WTC11 (cell line): ENCODE measurements at regions not wholly inside any gene's neighbourhood (a gene's known extent, or its start where the extent isn't known, plus 50 kb on each side); places are given as distances from the start of the nearest gene placed in this dataset.
A peak's percentile ranks its signal among the peaks of the same experiment; 100 is the strongest.

Experiments
- ATAC-seq: fragments of 200-7000 bp; cut with Tn5 transposase; 2 replicates; pipeline ENCODE4 v1.10.0; 2021; ENCODE audit warnings: mild to moderate bottlenecking, moderate library complexity
- CTCF ChIA-PET: fragments of 300-600 bp; sonication (Branson Sonifier 250); formaldehyde crosslinking; loops from one replicate; lab custom pipeline; 2021; ENCODE audit warnings: antibody characterized with exemption; lab: Charles Lee
- POLR2A ChIA-PET: fragments of 350-600 bp; sonication (Branson Sonifier 250); formaldehyde crosslinking; loops from one replicate; lab custom pipeline; 2021; ENCODE audit warnings: antibody characterized with exemption; lab: Charles Lee
- DNase-seq: peaks from one replicate; pipeline ENCODE4 v3.0.0; 2021; ENCODE audit warnings: low spot score
- H3K27ac Mint-ChIP-seq: 2 replicates; pipeline ENCODE4 v1.8.0; 2021; ENCODE audit warnings: mixed read lengths
- H3K27me3 Mint-ChIP-seq: 2 replicates; pipeline ENCODE4 v1.8.0; 2021; ENCODE audit warnings: low read depth, mild to moderate bottlenecking, moderate library complexity, mixed read lengths
- H3K36me3 Mint-ChIP-seq: 2 replicates; pipeline ENCODE4 v1.8.0; 2021; ENCODE audit warnings: mixed read lengths
- H3K4me1 Mint-ChIP-seq: 2 replicates; pipeline ENCODE4 v1.8.0; 2022; ENCODE audit warnings: mixed read lengths
- H3K4me3 Mint-ChIP-seq: 2 replicates; pipeline ENCODE4 v1.8.0; 2021; ENCODE audit warnings: mild to moderate bottlenecking, moderate library complexity, mixed read lengths
- H3K9me3 Mint-ChIP-seq: 2 replicates; pipeline ENCODE4 v1.8.0; 2021; ENCODE audit warnings: mixed read lengths
- CDX4 ChIP-seq: fragments of 250-450 bp; sonication (Bioruptor Pico); IDR thresholded peaks from 2 replicates; pipeline ENCODE4 v1.9.0; 2021; ENCODE audit warnings: moderate library complexity, mild to moderate bottlenecking, inconsistent platforms, borderline replicate concordance
- ELF4 ChIP-seq: sonication (generic); formaldehyde crosslinking; IDR thresholded peaks from 2 replicates; pipeline ENCODE4 v1.8.1; 2022; ENCODE audit warnings: low read depth, mild to moderate bottlenecking, moderate library complexity, missing genetic modification reagents
- FOXJ3 ChIP-seq: sonication (generic); formaldehyde crosslinking; IDR thresholded peaks from 2 replicates; pipeline ENCODE4 v1.9.0; 2021; ENCODE audit warnings: missing genetic modification reagents, mild to moderate bottlenecking, borderline replicate concordance
- FOXP1 ChIP-seq: sonication (generic); formaldehyde crosslinking; IDR thresholded peaks from 2 replicates; pipeline ENCODE4 v1.8.0; 2022; ENCODE audit warnings: missing genetic modification reagents, mild to moderate bottlenecking, moderate library complexity, borderline replicate concordance
- IRF2 ChIP-seq: sonication (generic); formaldehyde crosslinking; IDR thresholded peaks from 2 replicates; pipeline ENCODE4 v1.8.0; 2022; ENCODE audit warnings: low read depth, missing genetic modification reagents, borderline replicate concordance
- NFE2L1 ChIP-seq: sonication (generic); formaldehyde crosslinking; IDR thresholded peaks from 2 replicates; pipeline ENCODE4 v1.8.1; 2023; ENCODE audit warnings: missing genetic modification reagents
- OVOL2 ChIP-seq: fragments of 250-450 bp; sonication (Bioruptor Pico); IDR thresholded peaks from 2 replicates; pipeline ENCODE4 v1.9.0; 2021; ENCODE audit warnings: mild to moderate bottlenecking, borderline replicate concordance
- PRRX2 ChIP-seq: fragments of 250-450 bp; sonication (Bioruptor Pico); IDR thresholded peaks from 2 replicates; pipeline ENCODE4 v1.8.0; 2021; ENCODE audit warnings: mild to moderate bottlenecking
- RELA ChIP-seq: sonication (generic); formaldehyde crosslinking; IDR thresholded peaks from 2 replicates; pipeline ENCODE4 v1.8.1; 2022; ENCODE audit warnings: missing genetic modification reagents, mild to moderate bottlenecking, borderline replicate concordance
- SMAD3 ChIP-seq: sonication (generic); formaldehyde crosslinking; IDR thresholded peaks from 2 replicates; pipeline ENCODE4 v1.8.0; 2022; ENCODE audit warnings: missing genetic modification reagents, mild to moderate bottlenecking, borderline replicate concordance
- TEAD1 ChIP-seq: sonication (generic); formaldehyde crosslinking; IDR thresholded peaks from 2 replicates; pipeline ENCODE4 v1.8.0; 2022; ENCODE audit warnings: mild to moderate bottlenecking, missing genetic modification reagents
- TEAD4 ChIP-seq: sonication (generic); formaldehyde crosslinking; IDR thresholded peaks from 2 replicates; pipeline ENCODE4 v1.8.0; 2022; ENCODE audit warnings: mild to moderate bottlenecking, missing genetic modification reagents
- TP53 ChIP-seq: sonication (generic); formaldehyde crosslinking; IDR thresholded peaks from 2 replicates; pipeline ENCODE4 v1.8.1; 2023; ENCODE audit warnings: mild to moderate bottlenecking, missing genetic modification reagents
- USF1 ChIP-seq: sonication (generic); formaldehyde crosslinking; IDR thresholded peaks from 2 replicates; pipeline ENCODE4 v1.8.0; 2022; ENCODE audit warnings: mild to moderate bottlenecking, missing genetic modification reagents
- ZBTB21 ChIP-seq: sonication (generic); formaldehyde crosslinking; IDR thresholded peaks from 2 replicates; pipeline ENCODE4 v1.8.1; 2023; ENCODE audit warnings: mild to moderate bottlenecking, missing genetic modification reagents, borderline replicate concordance
- ZMAT4 ChIP-seq: fragments of 250-450 bp; sonication (Bioruptor Pico); IDR thresholded peaks from 2 replicates; pipeline ENCODE4 v1.9.0; 2021; ENCODE audit warnings: mild to moderate bottlenecking
- ZNF121 ChIP-seq: sonication (generic); formaldehyde crosslinking; IDR thresholded peaks from 2 replicates; pipeline ENCODE4 v1.8.0; 2023; ENCODE audit warnings: missing genetic modification reagents
- ZNF671 ChIP-seq: fragments of 250-450 bp; sonication (Bioruptor Pico); IDR thresholded peaks from 2 replicates; pipeline ENCODE4 v1.8.0; 2021; ENCODE audit warnings: mild to moderate bottlenecking
- TF ChIP-seq, protein P1 (sequence below): sonication (generic); formaldehyde crosslinking; IDR thresholded peaks from 2 replicates; pipeline ENCODE4 v1.8.1; 2023; ENCODE audit warnings: mild to moderate bottlenecking, missing genetic modification reagents
- TF ChIP-seq, protein P2 (sequence below): sonication (generic); formaldehyde crosslinking; conservative IDR thresholded peaks from 2 replicates; pipeline ENCODE4 v1.8.1; 2022; ENCODE audit warnings: mild to moderate bottlenecking, missing genetic modification reagents
- TF ChIP-seq, protein P3 (sequence below): fragments of 250-450 bp; sonication (Bioruptor Pico); conservative IDR thresholded peaks from 2 replicates; pipeline ENCODE4 v1.9.0; 2021; ENCODE audit warnings: mild to moderate bottlenecking

DNA sequence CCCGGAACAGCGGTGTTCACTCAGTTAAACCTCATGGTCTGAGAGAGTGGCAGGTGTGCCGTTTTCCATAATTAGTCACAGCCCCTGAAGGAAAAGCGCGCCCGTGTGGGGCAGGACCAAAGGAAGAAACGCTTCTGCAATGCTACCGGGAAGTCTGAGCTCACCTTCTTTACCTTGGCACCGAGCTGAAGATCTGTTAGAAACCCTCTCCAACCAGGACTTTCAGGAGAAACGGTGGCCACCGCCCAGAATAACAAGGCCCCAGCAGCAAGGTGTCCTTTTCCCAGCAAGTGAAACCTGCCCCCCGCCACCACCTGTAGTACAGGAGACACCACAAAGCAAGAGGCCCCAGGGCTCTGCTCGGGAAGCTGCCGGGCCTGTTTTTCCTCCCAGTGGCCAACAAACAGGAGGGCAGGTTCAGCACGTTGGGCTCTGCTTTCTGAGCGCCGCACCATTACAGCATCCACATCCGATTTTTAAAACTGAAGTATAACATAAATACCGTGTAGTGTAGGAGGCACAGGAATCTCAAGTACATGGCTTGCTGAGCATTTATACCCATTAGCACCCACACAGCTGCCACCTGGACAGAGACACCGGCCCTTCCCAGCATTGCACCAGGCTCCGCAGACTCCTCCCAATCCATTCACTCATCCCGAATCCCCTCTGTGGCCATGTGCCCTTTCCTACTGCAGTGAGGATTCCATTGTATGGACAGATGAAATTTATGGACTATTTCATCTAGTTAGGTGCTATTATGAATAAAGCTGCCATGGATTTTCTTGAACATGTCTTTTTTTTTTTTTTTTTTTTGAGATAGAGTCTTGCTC, 121.8 kb upstream of the RIOK3 start:
- POLR2A ChIA-PET, result interaction anchor here (0.6 to 1.1 kb wide), 3 partner anchors 11 to 72 kb away, joined by 3 to 7 read pairs (median 3); no protein-coding TSS in a partner anchor
- Mint-ChIP-seq H3K4me3 (no peak overlapping the region), H3K9me3 (peaks cover 8% of the 10 kb centered on the region; the same call in 1 of the 2 replicates), H3K36me3 (peaks cover 10% of the 10 kb centered on the region), H3K27me3 (peaks cover 8% of the 10 kb centered on the region), H3K27ac (peak overlapping the region; percentile 55), H3K4me1 (peaks cover 26% of the 10 kb centered on the region)
- peak; percentile 62 for DNase-seq
- TF ChIP-seq CDX4 (CRISPR knock-in tag), result no peak
- no peak for TF ChIP-seq PRRX2 (CRISPR knock-in tag)
- 0 out of 2 replicates have a peak, but pooled peaks have one; percentile 18 for TF ChIP-seq ZNF121 (CRISPR knock-in tag)
- TF ChIP-seq, protein P1, sequence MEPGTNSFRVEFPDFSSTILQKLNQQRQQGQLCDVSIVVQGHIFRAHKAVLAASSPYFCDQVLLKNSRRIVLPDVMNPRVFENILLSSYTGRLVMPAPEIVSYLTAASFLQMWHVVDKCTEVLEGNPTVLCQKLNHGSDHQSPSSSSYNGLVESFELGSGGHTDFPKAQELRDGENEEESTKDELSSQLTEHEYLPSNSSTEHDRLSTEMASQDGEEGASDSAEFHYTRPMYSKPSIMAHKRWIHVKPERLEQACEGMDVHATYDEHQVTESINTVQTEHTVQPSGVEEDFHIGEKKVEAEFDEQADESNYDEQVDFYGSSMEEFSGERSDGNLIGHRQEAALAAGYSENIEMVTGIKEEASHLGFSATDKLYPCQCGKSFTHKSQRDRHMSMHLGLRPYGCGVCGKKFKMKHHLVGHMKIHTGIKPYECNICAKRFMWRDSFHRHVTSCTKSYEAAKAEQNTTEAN (CRISPR knock-in tag), result no peak
- CTCF ChIA-PET, result interaction anchor here (1.4 kb wide), 1 partner anchor 124 kb away, joined by 4 read pairs; no protein-coding TSS in a partner anchor
- peak; percentile 97 for ATAC-seq

- POLR2A ChIA-PET, result interaction anchor here (1.0 kb wide), 1 partner anchor 12 kb away, joined by 3 read pairs; no protein-coding TSS in a partner anchor
- Mint-ChIP-seq H3K9me3 (peaks cover 8% of the 10 kb centered on the region; the same call in 1 of the 2 replicates), H3K27ac (no peak overlapping the region), H3K4me3 (no peak overlapping the region), H3K36me3 (peaks cover 10% of the 10 kb centered on the region), H3K4me1 (peaks cover 26% of the 10 kb centered on the region), H3K27me3 (no peaks in the 10 kb centered on the region; the same call in 1 of the 2 replicates)
- DNase-seq, result no peak
- ATAC-seq, result no peak
- TF ChIP-seq ELF4 (CRISPR knock-in tag), result no peak
- no peak for TF ChIP-seq OVOL2
- no peak for TF ChIP-seq TEAD1
- no peak for TF ChIP-seq USF1
- TF ChIP-seq, protein P2, sequence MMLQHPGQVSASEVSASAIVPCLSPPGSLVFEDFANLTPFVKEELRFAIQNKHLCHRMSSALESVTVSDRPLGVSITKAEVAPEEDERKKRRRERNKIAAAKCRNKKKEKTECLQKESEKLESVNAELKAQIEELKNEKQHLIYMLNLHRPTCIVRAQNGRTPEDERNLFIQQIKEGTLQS, result no peak
- TF ChIP-seq ZMAT4 (CRISPR knock-in tag), result no peak
- TF ChIP-seq, protein P3, sequence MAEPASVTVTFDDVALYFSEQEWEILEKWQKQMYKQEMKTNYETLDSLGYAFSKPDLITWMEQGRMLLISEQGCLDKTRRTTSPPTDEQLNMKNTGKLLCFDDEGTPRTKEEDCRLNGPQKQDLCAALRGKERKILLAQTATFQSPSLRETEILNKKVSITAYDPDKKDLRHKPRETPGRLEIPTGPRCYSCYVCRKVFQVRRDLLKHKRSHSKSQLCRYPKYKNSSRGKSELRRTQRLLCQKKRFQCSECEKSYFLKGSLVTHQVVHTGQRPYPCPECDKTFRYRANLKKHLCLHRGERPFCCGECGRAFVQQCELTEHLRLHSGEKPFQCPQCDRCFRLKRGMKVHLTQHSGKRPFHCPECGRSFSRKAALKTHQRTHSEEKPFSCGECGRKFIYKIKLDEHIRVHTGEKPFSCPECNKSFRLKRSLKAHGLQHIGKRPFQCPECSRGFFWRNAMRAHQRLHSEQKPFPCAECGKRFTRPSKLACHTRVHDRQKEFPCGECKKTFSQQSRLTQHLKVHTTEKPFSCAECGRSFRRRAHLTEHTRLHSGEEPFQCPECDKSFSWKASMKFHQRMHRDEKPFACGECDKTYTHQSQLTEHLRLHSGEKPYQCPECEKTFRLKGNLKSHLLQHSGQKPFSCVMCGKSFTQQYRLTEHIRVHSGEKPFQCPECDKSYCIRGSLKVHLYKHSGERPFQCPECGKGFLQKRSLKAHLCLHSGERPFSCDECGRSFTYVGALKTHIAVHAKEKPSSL (CRISPR knock-in tag), result no peak
- no peak for TF ChIP-seq RELA
- TF ChIP-seq, all 79 proteins: peak for 0
- CTCF ChIA-PET, result no interaction called here
These were observed 120.7 kb upstream of the RIOK3 start for GRCh38 chr18:23332356-23332755.

DNA sequence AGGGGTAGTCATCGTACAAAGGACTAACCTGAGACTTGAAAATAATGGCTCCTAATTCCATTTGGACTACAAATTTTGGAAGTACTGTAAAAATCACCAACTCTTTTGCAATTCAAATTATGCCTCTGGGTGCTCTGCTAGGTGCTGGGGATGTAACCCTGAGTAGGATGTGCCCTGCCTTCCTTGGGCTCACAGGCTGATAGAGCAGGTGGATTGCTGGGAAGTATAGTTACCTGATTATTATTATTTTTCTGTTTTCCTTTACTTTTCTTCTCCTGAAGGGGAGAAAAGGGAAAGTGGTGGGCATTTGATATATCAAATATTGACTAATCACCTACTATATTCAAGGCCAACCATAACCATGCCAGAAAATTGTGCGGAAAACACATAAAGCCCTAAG, 119.3 kb upstream of the RIOK3 start:
- 0 out of 2 replicates have a peak overlapping the region, but pooled peaks have one; percentile 28 for H3K27ac Mint-ChIP-seq
- peaks cover 26% of the 10 kb centered on the region for H3K4me1 Mint-ChIP-seq
- H3K4me3 Mint-ChIP-seq, result no peak overlapping the region
- peaks cover 10% of the 10 kb centered on the region for H3K36me3 Mint-ChIP-seq
- ChIA-PET CTCF (interaction anchor here (0.7 kb wide), 1 partner anchor 73 kb away, joined by 5 read pairs; no protein-coding TSS in a partner anchor), POLR2A (no interaction called here)
- H3K9me3 Mint-ChIP-seq, result peaks cover 8% of the 10 kb centered on the region; the same call in 1 of the 2 replicates
- ATAC-seq, result no peak
- no peak for DNase-seq
- no peaks in the 10 kb centered on the region; the same call in 1 of the 2 replicates for H3K27me3 Mint-ChIP-seq
- TF ChIP-seq OVOL2, result no peak
- no peak for TF ChIP-seq IRF2
- TF ChIP-seq NFE2L1 (CRISPR knock-in tag), result no peak
- no peak for TF ChIP-seq ZNF671 (CRISPR knock-in tag)
- no peak for TF ChIP-seq SMAD3 (CRISPR knock-in tag)
- TF ChIP-seq FOXJ3 (CRISPR knock-in tag), result no peak
- no peak for TF ChIP-seq TP53 (CRISPR knock-in tag)
- no peak for TF ChIP-seq ZBTB21 (CRISPR knock-in tag)
- no peak for TF ChIP-seq FOXP1 (CRISPR knock-in tag)
- no peak for TF ChIP-seq TEAD4 (CRISPR knock-in tag)
